ENCODE measurements at regions not wholly inside any gene's neighbourhood (a gene's known extent, or its start where the extent isn't known, plus 50 kb on each side); places are given as distances from the start of the nearest gene placed in this dataset.

DNA sequence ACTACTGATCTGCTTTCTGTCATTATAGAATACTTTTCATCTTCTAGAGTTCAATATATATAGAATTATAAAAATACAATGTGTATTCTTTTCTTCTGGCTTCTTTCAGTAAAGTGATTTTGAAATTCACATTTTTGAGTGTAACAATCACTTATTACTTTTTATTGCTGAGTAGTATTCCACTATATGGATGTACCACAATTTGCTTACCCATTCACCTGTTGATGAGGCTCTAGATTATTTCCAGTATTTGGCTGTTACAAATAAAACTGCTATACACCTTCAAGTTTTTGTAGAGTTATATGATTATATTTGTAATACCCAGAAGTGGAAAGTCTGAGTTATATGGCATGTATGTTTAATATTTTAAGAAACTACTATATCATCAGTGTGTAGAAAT lies 159.4 kb downstream of the RWDD3 start:
- intact Hi-C loops (cut with DNase I), result no loop called here
- Histone ChIP-seq H3K4me3 (no peak overlapping the region), H3K36me3 (no peaks in the 10 kb centered on the region), H3K9me3 (no peaks in the 10 kb centered on the region), H3K27ac (no peak overlapping the region), H3K27me3 (no peaks in the 10 kb centered on the region), H3K4me1 (ENCODE audit: insufficient read depth) (no peaks in the 10 kb centered on the region)
- TF ChIP-seq POLR2A (IDR thresholded peaks at IDR 0.05) (no peak), EP300 (IDR thresholded peaks at IDR 0.05) (no peak)
- TF ChIP-seq, protein P1, sequence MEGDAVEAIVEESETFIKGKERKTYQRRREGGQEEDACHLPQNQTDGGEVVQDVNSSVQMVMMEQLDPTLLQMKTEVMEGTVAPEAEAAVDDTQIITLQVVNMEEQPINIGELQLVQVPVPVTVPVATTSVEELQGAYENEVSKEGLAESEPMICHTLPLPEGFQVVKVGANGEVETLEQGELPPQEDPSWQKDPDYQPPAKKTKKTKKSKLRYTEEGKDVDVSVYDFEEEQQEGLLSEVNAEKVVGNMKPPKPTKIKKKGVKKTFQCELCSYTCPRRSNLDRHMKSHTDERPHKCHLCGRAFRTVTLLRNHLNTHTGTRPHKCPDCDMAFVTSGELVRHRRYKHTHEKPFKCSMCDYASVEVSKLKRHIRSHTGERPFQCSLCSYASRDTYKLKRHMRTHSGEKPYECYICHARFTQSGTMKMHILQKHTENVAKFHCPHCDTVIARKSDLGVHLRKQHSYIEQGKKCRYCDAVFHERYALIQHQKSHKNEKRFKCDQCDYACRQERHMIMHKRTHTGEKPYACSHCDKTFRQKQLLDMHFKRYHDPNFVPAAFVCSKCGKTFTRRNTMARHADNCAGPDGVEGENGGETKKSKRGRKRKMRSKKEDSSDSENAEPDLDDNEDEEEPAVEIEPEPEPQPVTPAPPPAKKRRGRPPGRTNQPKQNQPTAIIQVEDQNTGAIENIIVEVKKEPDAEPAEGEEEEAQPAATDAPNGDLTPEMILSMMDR (IDR thresholded peaks at IDR 0.05), result no peak
- DNase-seq, result no peak

DNA sequence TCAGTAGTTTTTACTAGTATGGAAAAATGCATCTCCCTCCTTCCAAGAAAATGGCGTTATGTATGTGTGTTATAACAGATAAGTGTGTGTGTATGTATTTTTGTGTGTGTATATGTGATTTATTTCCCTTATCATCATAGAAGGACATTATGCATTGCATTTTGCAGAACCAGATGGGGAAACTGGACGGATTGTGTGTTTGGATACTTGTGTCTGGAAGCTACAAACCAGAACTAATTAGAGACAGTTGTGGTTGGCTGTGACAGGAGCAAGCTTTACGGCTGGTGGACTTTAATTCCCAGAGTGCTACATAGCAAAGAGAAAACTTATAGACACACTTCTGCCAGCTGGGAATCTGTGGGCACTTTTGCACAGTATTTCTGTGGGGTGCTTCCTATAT lies 162.5 kb downstream of the RWDD3 start:
- no peaks in the 10 kb centered on the region for H3K27me3 ChIP-seq
- H3K4me1 ChIP-seq (ENCODE audit: insufficient read depth), result no peaks in the 10 kb centered on the region
- intact Hi-C loops (cut with DNase I), result no loop called here
- DNase-seq, result no peak
- H3K27ac ChIP-seq, result no peak overlapping the region
- TF ChIP-seq POLR2A (IDR thresholded peaks at IDR 0.05), result no peak
- TF ChIP-seq, protein P1 (IDR thresholded peaks at IDR 0.05), result no peak
- TF ChIP-seq EP300 (IDR thresholded peaks at IDR 0.05), result no peak
- H3K4me3 ChIP-seq, result no peak overlapping the region
- WGBS, 3 donors, result 21 to 27% (median 25%) methylated on average over 3 of the region's 3 CpGs
- H3K9me3 ChIP-seq, result no peaks in the 10 kb centered on the region
- H3K36me3 ChIP-seq, result no peaks in the 10 kb centered on the region

DNA sequence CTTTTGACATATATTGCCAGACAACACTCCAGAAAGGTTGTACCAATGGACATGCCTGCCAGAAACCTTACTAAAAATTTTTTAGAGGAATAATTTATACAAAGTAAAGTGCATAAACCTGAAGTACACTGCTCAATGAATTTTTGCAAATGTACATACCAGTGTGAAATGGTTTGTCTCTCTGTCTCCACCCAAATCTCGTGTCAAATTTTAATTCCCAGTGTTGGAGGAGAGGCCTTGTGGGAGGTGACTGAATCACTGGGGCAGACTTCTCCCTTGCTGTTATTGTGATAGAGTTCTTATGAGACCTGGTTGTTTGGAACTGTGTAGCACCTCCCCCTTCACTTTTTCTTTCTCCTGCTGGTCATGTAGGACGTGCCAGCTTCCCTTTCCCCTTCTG lies 168.8 kb downstream of the RWDD3 start:
- DNase-seq, result no peak
- TF ChIP-seq, protein P1 (IDR thresholded peaks at IDR 0.05), result no peak
- no peak for TF ChIP-seq EP300 (IDR thresholded peaks at IDR 0.05)
- no peak for TF ChIP-seq POLR2A (IDR thresholded peaks at IDR 0.05)
- H3K4me3 ChIP-seq, result no peak overlapping the region
- 53 to 65% (median 62%) methylated on average over 2 of the region's 2 CpGs for WGBS, 3 donors
- no peaks in the 10 kb centered on the region for H3K4me1 ChIP-seq (ENCODE audit: insufficient read depth)
- no peaks in the 10 kb centered on the region for H3K36me3 ChIP-seq
- no peaks in the 10 kb centered on the region for H3K9me3 ChIP-seq
- H3K27me3 ChIP-seq, result no peaks in the 10 kb centered on the region
- intact Hi-C loops (cut with DNase I), result no loop called here
- no peak overlapping the region for H3K27ac ChIP-seq

DNA sequence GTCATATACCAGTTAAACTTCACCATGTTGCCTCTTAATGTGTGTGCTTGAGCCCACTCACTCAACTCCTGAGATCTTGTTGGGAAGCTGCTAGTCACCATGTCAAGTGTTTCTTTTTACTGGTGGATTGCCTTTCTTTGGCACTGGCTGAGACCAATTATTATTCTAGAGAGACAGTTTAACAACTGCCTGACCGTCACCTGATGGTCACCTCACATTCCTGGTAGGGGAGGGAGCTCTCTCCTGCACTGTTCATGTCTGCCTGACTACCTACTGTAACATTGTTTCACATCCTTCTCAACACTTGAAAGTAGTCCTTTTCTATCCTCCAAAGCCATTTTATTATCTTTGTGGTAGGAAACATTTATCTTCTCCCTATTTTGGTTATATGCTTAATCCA lies 172.3 kb downstream of the RWDD3 start:
- intact Hi-C loops (cut with DNase I), result no loop called here
- Histone ChIP-seq H3K27ac (no peak overlapping the region), H3K9me3 (no peaks in the 10 kb centered on the region), H3K27me3 (no peaks in the 10 kb centered on the region), H3K4me3 (no peak overlapping the region), H3K36me3 (no peaks in the 10 kb centered on the region), H3K4me1 (ENCODE audit: insufficient read depth) (no peaks in the 10 kb centered on the region)
- no peak for DNase-seq
- TF ChIP-seq, protein P1 (IDR thresholded peaks at IDR 0.05), result no peak
- no peak for TF ChIP-seq EP300 (IDR thresholded peaks at IDR 0.05)
- no peak for TF ChIP-seq POLR2A (IDR thresholded peaks at IDR 0.05)
- 56 to 68% (median 60%) methylated on average over 1 of the region's 1 CpG for WGBS, 3 donors
